Fibroblast of skin of left biceps (primary cell): ENCODE measurements at regions not wholly inside any gene's neighbourhood (a gene's known extent, or its start where the extent isn't known, plus 50 kb on each side); places are given as distances from the start of the nearest gene placed in this dataset.
"Not testable (repeated sequence)": the region's sequence is repeated elsewhere in the genome, so short reads cannot be mapped to it uniquely, and the experiment has no call there.

ENCODE experiments used
- DNase-seq, 2 experiments: peaks; one replicate each; pipeline ENCODE4 v3.0.0-alpha.2; 2013; ENCODE audit warnings: low read depth in 2 of 2

DNA sequence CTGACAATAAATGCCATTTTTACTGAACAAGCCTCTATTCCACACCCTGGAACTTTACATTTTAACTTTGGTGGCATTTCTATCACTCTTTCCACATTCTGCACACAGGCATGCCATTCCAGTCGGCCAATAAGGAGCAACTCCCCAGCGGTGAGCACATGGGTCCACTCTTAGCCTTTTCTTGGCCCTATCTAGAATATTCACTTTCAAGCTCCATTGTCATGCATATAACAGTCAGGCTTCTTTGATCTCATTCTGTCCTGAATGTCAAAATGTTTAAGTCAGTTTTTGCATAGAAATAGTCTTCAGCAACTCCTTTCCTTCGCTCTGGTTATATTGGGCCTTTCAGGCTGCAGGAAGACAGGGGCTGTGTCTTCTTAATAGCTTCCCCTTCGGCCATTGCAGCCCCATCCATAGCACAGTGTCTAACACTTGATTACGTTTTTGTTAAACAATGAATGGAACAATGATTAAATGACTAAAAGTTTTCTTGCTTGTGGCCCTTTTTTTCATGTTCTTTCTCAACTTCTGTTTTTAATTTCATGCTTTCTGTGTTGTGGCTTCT lies 427.3 kb downstream of the MFSD1 start:
- no peak for DNase-seq

DNA sequence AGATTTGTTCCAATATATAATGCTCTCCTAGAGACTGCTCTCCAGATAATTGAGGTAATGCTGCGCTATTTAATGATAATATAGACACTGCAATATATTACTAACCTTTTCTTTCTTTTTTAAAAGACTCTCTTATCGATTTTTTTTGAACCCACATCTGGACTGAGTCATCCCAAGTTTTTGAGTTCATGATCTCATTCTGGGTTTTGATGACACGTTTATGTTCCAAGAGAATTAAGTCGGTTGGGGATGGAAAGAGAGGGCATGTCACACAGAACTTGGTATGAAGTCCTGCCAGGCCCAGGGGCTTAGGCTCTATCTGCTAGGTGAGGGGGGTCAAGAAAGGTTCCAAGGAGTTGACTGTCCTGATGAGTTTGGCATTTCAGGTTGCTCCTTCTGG lies 431.1 kb downstream of the MFSD1 start:
- no peak for DNase-seq

DNA sequence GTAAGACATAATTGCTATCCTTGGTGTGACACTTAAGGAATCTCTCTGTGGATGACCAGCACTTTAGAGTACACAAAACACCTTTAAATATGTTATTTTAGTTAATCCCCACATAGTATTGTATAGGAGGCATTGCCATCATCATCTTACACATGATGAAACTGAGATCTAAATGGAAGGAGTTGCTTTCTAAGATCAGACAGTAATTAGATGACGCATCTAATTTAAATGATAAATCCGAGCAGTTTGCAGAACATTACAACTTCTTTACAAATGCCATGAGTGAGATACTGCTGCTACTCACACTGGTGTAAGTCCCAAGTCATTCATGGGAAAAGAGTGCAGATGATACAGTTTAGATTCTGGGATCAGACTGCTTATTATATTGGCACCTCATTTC lies 431.9 kb downstream of the MFSD1 start:
- no peak for DNase-seq

DNA sequence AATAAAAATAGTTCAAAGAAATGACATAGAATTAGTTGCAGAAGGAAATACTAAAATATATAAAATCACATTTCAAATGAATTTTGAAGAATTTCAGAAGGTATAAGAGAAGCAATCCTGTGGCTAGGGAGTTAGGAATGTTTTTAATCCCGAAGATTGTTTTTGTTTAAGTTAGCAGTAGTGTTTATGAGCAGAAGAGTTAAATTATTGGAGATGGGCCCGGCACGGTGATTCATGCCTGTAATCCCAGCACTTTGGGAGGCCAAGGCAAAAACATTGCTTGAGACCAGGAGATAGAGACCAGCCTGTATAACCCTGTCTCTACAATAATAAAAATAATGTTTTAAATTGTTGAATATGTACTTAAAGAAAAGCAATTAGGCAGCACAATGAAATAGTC lies 432.5 kb downstream of the MFSD1 start:
- peak; percentile 36 to 48 for DNase-seq

DNA sequence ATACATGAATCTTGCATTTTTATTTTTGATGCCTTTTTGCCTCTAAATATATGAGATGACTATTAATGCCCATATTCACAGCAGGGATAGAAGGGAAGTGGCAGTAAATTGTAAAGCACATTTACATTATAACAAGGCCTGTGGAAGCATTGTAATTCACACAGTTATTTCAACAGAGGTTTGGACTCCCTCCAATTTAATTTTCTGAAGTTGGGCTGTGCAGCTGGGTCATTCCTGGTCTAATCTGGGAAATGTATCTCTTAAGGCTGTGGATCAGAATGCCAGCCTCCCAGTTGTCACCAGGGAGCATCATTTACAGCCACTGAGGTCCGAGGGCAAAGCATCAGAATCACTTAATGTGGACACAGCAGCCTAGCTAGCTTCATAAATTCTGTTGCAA lies 434.5 kb downstream of the MFSD1 start:
- peak; percentile 26 to 29 for DNase-seq

DNA sequence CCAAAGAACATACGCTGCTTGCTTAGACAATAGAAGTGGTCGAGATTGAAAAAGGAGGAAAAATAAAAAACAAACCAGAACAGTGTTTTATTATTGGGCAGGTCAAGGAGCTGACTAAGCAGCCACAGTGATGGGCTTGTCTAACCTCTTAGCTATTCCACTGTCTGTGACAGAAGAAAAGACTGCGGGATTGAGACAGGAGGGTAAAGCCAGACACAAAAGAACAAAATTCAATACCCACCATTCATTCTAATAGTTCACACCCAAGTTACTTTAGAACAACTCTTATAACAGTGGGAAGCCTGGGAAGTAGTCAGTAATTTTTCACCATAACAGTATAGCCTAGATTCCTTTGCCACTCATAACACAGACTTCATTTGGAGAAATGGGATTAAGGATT lies 435.4 kb downstream of the MFSD1 start:
- DNase-seq: no peak

DNA sequence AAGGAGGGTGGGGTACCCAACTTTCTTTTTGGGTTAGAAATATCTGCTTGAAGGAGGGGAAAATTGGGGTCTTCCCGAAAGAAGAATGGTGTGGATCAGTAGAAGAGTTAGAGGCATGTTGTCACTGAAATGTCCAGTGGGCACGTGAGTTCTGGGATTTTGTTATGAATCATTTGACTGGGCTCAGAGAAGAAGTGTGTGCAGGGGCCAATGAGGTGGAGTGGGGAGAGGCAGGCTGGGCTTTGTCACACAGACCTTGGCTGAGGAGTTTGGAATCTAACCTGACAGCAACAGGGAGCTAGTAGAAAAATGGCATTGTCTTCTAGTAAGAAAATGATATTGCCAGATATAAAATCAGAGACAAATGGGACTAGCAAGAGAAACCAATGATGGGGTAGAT lies 436.8 kb downstream of the MFSD1 start:
- no peak for DNase-seq

DNA sequence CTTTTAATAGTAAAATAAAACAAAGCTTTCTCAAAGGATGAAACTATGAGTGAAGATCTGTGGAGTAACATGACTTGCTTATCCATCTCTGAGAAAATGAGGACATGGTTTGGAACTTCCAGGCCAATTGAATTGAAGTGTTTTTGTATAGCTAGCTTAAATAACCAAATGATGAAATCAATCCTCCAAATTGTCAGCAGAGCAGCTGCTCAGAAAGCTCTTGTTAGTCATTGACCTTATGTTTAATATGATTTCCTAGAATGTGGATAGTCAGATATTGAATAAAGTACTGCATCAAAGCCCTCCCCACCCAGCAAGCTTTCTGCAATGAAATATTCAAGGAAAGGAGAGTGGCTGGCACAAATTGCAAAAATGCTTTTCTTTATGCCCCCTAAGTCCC lies 437.2 kb downstream of the MFSD1 start:
- no peak for DNase-seq

DNA sequence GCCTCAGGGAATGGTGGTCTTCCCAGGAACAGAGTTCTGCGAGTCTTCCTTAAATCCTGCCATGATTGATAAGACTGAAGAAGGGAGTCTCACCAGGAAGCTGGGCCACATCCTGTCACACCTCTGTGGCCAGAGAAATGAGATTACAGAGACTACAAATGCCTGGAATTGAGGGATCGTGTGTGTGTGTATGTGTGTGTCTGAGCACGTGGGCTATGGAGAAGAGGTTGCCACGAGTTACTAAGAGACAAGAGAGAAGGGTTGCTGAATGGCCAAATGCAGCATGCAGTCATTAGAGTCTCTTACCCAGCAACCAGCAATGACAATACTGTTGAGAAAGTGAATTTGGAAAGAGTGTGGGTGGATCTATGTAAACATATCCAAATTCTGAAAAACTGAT lies 443.1 kb downstream of the MFSD1 start:
- no peak for DNase-seq

DNA sequence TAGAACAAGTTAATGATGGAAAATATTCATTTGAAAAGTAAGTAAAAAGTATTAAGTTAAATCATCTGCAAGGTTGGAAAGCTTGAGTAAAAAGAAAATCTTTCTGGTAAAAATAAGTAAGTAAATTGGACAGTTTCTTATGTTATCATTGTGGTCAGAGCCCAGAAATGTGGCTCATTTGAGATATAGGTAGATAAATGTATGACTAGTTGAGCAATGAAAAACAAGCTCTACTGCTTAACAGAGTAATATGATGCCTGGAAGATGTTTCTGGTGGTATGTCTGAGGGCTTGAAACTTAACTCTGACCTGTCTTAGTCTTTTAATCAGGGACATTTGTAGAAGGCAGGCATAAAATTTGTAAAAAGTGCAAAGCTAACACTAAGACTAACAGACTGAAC lies 444.0 kb downstream of the MFSD1 start:
- no peak for DNase-seq

DNA sequence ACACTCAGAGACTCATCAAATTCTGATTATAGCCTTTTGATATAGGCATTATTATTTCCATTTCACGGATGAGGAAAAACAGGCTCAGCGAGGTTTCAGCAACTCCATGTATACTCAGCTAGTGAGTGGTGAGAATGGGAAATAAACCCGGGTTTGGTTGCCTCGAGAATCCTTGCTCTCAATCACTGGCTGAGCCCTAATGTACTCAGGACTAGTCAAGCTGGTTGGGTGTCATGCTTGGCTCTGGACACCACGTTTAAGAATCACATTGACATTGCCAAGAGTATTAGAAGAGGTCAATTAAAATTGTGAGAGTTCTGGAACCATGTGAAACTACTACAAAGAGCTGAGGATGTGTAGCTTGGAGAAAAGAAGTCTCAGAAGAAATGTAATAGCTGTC lies 444.5 kb downstream of the MFSD1 start:
- no peak for DNase-seq

DNA sequence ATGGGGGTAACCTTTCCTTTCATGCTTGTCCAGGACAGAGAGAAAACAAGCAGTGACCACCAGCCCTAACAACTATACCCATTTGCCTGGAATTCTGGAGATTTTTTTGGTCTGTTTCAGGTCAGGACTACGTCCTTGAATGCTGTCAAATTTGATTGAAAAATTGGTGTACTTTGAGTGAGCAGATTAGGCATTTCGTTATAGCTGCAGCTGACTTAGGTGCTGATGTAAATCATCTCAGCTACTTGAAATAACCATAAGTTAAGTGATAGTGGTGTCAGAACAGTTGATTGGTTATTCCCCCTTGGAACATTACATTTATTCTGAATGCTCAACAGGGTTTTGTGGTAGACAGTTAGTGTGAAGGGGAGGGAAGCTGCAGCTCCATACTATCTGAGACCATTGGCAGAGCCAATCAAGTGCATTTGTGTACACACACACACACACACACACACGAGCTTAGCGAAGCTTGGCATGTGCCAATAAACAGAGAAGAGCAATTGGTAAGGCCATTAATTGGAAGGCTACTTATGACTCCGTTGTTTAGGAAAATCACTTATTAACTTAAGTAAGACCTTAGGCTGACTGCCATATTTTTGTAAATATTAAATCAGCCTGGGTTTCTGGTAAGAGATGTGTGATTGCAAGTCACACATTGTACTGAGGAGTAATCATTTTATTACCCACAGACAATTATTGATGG lies 447.8 kb downstream of the MFSD1 start:
- DNase-seq: no peak

DNA sequence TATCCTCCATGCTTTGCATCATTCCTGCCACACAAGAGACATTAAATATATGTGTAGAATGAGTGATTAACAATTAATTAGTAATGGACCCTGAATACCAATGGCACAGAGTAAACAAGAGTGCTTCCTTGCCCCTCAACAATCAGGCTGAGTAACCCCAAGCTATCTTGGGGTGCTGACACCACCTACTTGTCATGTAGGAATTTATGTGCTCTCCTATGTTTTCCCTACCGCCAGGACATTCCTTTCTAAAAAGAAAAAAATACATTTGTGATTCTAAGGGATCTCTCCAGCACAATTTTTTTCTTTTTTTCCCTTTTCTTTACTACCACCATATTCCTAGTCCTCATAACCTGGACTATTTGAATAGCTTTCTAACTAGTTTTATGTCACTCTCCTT lies 449.1 kb downstream of the MFSD1 start:
- no peak for DNase-seq

DNA sequence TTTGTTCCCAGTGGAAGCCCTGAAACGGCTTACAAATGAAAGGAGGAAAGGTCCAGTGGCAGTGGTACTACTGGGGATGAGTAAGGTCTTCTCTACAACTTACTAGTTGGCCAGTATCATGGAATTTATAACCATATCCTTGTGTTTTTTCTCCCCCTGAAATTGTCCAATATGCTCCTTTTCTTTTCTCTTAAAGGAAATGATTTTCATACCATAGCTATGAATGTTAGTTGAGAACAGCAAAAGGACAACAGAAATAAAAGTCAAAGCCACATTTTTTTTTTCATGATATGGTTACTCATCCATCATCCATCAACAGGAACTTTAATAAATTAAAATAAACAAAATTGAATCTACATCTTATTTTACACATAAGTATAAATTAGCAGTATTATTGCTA lies 450.4 kb downstream of the MFSD1 start:
- DNase-seq: peak; percentile 53 to 54

DNA sequence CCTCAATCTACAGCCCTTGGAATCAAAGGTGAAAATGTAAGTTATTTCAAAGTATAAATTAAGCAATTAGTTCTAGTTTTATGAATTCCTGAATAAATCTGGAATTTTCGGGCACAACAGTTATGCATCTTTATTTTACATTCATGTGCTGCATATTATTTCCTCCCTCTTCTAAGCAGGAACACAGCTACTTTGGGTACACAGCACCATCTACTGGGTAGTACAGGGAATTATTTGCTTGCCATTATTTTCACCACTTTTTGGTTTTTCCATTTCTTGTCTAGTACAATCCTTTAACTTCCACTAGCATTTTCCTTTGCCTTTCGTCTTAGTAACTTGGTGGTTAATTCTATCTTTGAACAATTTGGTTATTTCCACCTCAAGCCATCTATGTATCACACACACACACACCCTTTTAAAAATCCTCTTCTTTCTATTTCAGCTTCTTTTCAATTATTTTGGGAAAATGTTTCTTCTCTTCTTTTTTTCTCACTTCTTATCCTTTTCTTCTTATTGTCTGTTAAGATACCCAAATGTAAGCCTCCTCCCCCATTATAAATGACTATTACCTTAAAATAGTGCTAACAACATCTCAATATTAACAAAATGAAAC lies 451.0 kb downstream of the MFSD1 start:
- peak in 1 of 2 experiments; percentile 30 for DNase-seq

DNA sequence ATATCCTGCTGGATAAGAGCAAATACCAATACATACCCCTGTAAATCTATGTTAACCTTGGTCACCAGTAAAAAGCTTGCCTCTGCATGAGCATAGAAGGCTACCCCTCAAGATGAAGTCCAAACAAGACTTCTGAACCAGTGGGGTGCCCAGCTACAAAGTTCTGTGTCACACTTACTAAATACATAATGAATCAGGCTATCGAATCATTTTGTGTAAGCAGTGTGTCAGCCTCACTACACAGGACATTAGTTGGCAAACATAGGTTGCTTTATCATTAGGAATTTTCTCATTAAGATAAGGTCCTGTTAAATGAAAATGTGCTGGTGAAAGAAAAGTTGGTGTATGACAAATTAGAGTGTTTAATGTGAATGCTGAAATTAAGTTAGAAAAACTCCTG lies 452.0 kb downstream of the MFSD1 start:
- DNase-seq: no peak

DNA sequence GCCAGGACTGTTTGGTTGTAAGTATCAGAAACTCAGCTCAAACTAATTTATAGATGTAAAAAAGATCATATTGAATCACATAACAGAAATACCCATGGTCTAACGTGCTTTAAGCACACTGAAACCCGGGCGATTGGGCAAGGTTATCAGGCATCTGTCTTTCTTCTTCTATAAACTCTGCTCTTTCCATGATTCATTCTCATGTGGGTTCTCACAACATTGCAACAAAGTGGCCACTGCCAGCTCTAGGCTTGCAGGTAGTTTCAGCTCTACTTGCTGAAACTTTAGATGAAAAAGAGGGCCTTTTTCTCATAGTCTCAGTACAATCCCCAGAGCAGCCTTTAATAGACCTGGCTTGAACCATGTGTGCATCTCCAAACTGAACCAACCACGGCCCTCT lies 456.1 kb downstream of the MFSD1 start:
- no peak for DNase-seq

DNA sequence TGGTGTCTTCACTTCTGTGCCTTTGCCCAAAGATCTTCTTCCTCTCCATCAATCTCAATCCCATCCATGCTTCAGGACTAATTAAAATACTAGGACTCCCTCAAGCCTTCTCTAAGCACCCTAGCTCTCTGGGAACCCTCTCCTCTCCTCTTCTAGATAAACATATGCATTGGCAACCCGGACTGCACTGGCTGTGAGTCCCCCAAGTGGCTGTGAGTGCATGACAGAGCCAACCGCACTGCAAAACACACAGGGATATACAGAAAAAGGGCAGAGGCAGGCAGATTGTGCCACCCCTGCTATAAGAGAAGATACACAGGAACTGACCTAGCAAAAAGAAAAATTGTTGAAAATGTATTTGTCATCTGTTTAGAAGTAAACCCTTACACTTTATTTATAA lies 457.1 kb downstream of the MFSD1 start:
- no peak for DNase-seq

DNA sequence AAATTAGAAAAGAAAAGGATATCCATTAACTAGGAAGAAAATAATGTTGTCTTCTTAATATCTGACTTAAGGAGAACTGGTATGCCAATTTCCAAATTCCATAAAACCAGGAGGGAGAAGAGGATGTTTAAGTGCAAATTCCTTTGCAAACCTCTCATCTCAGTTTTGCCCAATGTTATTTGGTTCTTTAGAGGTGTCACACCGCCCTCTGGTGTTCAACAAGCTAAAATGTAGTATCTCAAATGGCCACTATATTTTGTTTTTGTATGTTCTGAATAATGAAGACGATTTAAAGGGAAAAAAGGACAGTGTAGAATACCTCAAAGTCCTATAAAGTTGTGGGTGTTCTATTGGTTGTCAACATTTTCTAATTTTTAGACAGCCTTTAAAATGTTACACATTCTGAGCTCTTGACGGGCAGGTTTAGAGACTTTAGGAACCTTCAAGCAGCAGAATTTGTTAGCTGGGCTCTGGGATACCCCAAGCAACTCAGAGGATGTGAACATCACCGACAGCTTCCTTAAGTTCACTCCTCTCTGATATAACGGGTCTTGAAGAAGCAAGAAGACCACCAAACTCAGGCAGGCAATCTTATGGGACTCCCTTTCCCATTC lies 458.3 kb downstream of the MFSD1 start:
- DNase-seq: peak; percentile 47 to 53

DNA sequence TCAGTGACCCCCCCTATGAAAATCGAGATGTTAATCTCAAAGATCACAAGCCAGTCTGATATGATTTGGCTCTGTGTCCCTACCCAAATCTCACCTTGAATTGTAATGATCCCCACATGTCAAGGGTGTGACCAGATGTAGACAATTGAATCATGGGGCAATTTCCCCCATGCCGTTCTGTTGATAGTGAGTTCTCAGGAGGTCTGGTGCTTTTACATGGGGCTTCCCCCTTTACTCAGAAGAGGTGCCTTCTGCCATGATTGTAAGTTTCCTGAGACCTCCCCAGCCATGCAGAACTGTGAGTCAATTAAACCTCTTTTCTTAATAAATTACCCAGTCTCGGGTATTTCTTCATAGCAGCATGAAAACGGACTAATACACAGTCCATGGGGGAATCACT lies 459.5 kb downstream of the MFSD1 start:
- not testable (repeated sequence) for DNase-seq

DNA sequence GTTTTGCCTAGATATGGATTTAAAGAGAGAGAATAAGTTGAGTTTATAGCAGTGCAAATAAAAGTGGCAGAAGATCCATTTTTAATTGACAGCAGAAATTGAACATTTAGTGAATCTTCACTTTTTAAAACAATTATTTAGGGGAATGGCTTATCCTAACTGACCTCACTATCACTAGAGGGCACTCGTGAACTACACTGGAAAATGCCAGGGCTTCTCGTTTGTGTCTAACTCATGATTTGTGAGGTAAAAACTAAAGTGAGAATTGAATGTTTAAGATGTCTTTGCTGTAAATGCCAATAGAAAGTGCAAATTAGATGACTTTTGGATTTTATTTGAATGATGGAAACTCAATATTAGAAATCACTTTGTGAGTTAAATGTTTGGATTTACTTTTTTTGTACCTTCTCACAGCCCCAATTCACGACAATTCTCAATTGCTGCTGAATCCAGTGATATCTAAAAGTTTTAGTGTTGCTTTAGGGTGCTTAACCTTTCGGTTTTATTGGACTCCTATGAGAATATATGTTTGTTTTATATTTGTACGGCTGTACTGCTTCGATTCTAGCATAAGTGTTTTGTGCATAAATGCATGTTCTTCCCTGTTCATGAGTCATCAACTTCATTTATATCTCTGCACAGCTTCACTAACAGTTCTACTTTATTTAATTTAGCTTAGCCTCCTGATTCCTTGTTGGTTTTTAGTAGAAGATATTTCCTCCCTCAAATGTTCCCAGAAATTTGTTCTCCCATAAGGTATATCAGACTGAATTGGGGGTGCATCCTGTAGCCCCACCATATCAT lies 462.1 kb downstream of the MFSD1 start:
- DNase-seq: no peak

DNA sequence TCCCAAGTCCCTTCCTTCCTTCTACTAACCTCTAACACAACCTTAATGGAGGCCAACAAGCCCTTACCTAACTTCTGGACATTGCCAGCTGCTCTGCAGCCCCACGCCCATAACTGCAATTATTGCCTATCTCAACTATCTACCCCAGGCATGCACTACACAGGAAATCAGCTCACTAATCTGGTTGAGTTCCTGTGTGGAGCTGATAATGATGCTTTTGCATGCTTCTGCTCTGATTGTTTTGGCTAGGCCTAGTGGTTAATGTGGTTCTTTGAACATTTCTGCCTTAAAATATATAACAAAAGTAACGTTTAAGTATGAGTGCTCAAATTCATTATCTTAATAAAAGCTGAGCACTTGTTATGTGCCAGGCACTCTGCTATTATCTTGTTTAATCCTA lies 463.9 kb downstream of the MFSD1 start:
- no peak for DNase-seq
